Stimulated activated CD8-positive, alpha-beta memory T cell treated with anti-CD3 and anti-CD28 coated beads, Interleukin-12 subunit alpha, Interleukin-12 subunit beta, amount 100 ng/mL, for 1 hour (primary cell): ENCODE measurements at regions not wholly inside any gene's neighbourhood (a gene's known extent, or its start where the extent isn't known, plus 50 kb on each side); places are given as distances from the start of the nearest gene placed in this dataset.

ENCODE experiments used
- DNase-seq: peaks from one replicate; pipeline ENCODE4 v3.0.0-alpha.2; 2020; ENCODE audit warnings: low read depth

DNA sequence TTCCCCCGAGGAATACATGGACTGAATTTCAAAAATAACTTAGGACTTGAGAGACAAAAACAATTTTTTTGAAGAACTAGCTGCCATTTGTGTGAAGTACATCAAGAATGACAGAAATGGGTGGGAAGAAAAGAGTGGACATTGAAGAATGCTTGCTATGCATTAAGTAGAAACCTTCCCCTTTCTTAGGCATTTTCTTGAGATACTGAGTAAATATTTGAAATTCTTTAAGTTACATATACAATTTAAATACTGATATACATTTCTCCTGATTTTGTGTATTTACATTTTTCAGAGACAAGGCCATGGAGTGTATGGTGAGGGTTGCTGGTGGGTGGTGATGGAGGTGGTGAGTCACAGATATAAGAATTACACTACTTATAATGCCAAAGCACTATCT, 319.3 kb upstream of the ADAMTSL1 start:
- DNase-seq: no peak

DNA sequence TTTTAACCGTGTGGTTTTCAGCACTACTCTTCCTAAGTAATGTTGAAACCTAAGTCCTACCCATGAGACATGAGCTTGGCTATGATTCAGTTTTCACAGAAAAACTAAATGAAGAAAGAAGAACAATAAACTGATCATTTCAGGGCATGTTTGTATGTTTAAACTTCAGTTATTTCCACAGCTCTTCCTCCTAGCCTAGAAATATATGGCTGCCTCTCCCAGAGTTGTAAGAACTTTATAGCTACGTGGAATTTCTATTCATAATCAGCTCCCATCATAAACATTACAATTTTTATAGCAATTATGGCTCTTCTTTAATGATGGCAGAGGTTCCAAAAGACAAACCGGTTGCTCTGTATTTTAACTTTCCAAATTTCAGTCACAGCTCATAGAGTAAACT, 314.7 kb upstream of the ADAMTSL1 start:
- DNase-seq: no peak

DNA sequence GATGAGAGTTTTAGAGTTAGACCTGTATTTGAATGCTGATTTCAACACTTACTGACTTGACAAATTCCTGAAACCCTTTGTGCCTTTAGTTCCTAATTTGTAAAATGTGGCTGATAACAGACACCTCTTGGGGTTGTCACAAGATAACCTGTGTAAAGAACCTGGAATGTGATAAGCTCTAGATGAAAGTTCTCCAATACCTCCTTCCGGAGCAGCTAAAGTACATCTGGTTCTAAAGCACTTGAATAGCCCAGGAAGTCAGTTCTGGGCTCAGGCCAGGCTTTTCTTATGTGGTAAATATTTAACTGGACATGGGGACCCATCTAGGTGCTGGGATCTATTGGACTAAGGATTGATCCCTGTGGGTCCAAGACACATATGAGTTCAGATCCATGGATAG, 310.8 kb upstream of the ADAMTSL1 start:
- DNase-seq: no peak

DNA sequence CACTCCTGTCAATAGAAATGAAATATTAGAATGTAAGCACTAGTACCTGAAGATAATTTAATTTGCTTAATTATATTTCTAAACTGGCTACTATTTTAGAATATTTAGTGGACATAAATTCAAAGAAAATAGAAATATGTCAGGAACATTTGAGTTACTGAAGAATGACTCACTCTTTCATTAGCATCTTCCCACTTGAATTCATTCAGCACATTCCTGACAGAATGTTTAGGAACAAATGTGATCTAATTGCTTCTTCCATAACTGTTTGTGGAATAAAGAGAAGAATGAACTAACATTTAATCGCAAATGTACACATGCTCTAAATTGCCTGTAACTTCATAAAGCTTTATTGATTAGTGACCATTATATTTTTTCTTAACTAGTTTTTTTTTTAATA, 306.2 kb upstream of the ADAMTSL1 start:
- DNase-seq: no peak

DNA sequence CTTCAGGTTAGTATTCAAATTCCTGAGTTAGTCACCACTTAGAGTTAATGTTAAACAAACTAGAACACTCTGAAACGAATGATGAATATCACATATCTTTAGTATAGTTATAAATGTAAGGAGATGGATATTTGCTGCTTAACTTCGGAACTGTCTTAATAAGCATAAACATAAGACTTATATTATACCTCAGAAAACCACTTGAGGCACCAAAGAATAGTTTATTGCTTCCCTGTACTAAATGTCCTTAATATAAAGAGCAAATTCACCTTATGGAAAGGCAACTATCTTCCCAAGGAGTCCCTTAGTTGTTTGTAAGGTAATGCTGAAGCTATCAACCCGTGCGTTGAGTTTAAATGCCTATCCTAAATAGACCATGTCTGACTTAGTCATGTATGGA, 300.0 kb upstream of the ADAMTSL1 start:
- no peak for DNase-seq

DNA sequence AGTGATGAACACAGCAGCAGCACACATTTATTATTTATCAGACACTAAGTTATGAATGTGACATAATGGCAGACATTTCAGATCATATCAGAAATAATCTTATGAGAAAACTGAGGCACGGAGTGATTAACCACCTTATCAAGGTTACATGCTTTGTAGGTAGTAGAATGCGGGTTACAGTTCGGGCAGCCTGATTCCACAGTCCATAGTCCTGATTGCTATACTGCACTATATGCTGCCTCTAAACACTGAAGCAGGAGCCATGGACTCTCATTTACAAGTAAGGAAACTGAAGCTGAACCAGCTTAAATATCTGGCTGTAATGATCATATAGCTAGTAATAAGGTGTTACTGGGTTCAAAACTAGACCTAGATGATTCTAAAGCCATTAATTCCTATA, 291.3 kb upstream of the ADAMTSL1 start:
- no peak for DNase-seq

DNA sequence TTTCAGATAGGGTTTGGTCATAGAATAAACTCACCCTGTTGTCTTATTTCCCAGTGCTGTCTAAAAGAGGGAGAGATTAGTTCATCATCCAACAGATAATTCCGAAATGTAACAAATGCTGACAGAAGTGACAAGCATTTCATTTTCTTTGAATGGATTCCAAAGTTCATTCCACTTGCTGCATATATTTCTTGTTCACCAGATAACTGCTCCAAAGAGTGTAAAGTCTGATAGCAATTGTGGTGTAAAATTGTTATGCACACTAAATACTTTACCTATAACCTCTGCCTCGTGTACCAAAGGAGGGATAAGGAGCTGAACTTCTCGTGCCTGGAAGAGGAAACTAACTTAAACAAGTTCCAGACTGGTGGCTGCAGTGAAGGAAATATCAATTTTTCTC, 290.0 kb upstream of the ADAMTSL1 start:
- no peak for DNase-seq

DNA sequence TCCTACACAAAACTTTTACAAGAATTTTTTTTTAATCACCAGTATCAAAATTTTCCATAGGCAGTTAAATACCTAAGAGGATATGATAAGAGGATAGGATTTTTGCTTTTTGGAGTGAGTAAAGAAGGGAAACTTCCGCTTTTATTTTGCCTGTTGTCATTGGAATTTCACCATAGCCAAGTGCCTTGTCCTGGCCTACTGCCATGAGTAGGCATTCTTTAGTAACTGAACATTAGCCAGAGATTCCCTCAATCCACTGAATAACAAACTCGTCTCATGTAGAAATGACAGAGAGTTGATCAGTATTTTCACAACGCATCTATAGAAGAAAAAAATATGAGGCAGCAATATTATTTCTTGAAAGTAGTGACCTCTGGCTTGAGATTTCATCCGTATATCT, 289.6 kb upstream of the ADAMTSL1 start:
- no peak for DNase-seq

DNA sequence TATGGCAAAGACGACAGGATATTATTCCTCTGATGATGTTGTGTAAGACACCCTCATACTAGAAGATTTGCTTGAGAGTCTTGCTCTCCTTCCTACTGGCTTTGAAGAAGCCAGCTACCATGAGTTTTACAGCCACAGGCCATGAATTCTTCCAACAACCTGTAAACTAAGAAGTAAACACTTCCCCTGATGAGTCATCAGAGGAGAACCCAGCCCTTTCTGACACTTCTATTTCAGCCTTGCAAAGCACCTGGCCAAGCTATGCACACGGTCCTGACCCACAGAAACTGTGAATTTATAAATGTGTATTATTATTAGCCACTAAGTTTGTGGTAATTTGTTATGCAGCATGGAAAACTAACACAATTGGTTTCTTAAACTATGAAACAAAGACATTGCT, 288.8 kb upstream of the ADAMTSL1 start:
- no peak for DNase-seq

DNA sequence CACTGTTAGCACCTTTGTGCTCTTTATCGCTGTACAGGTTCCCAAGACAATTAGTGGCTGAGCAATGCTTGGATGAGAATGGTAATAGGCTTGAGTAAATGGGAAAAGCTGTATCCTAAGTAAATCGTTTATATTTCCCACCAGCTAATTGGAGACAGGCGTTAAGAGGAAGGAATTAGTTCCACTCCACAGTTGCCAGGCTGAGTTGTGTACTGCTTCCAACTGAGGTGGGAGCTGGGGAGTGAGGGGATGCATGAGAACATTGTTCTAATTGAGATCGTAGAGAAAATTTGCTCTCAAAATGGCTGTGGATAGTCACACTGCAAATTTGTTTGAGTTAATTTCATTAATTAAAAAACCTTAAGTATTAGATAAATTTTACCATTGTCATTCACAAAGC, 285.0 kb upstream of the ADAMTSL1 start:
- no peak for DNase-seq

DNA sequence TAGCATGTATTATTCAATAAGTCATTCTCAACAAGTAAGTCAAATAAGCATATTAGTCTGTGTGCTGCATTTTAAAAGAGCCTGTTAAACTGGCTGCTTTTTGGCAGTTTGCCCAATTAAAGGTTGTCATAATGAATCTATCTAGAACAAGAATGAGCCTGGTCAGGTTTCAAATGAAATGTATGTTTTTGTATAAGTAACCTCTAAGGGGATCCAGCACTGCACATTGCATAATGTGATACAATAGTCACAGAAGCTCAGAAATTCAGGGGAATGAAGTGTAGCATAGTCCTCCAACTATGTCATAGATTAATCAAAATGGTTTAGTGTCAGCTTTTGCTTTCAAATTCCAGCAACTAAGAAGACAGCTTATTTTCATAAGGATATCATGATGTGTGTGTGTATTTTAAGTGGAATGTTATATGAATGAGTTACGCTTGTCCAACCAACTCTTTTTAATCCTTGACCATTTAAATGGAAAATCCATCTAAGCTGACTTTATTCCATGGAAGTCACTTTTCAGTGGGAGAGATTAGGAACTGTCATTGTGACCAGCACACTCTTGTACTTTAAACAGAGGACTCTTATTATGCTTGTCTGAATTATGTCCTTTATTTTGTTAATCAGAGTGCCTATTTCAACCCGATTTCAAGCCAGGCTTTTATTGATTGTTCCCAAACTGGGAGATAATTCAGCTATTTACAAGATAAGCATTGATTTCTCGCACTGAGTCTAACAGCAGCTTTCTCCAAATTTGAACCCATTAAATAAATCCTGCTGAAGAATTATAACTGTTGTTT, 283.9 kb upstream of the ADAMTSL1 start:
- DNase-seq: no peak

DNA sequence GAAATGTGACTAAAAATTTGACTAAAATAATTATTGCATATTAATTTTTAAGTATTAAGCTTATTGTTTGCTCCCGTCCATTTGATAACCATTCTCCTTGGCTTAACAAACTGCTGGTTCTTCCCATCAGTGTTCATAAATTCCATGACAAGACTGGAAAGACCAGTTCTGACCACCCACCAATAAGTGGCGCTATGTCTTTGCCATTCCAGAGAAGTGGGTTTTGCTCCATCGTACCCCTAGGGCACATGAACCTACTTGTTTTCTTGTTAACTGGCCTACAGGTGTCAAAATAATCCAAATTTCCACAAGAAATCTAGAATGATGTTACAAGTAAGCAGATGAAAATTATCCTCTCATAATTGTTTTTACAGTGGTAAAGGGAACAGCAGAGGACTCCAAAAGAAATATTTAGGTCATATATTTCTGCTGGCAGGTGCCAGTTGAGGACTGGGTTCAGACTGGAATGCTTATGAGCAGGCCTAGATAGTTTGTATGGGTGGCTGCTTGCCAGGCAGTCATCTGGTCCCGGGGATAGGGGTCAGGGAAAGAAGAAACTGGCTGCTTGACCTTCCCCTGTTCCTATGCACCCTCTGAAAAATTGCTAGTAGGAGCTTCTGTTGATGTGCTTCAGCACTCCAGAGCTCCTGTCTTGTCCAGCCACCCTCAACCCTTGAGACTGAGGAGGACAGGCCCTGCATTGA, 283.1 kb upstream of the ADAMTSL1 start:
- DNase-seq: no peak

DNA sequence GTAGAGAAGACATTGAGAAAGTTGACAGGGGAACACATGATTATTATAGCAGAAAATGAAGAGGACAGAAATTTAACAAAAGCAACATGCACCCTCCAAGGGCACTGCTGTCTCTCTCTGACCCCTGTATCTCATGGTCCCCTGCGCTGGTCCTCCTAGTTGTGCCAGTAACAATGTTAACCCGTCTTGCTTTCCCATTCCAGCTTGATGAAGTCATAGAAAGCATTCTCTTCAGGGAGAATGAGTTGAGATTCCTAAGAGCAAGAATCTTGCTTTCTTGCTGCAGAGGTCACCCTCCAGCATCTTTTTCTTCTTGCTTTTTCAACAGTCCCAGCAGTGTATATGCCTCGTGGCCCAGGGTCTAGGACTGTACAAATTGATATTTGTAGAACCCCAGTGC, 279.6 kb upstream of the ADAMTSL1 start:
- no peak for DNase-seq

DNA sequence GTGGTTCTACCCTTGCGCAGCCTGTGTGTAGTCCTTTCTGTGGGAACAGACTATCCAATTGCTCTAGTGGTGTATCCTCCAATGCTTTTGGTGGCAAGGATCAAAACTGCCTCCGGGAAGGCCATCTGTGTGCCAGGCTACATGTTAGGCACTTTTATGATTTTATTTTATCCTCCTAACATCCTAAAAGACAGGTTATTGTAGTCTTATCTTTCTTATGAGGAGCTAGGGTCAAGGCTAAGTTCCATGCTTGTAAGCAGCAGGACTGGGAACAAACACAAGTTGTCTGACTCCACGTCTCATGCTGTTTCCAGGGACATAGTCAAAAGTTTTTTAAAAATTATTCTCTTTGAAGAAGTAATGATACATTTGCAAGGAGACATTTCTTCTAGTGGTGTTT, 278.7 kb upstream of the ADAMTSL1 start:
- DNase-seq: no peak

DNA sequence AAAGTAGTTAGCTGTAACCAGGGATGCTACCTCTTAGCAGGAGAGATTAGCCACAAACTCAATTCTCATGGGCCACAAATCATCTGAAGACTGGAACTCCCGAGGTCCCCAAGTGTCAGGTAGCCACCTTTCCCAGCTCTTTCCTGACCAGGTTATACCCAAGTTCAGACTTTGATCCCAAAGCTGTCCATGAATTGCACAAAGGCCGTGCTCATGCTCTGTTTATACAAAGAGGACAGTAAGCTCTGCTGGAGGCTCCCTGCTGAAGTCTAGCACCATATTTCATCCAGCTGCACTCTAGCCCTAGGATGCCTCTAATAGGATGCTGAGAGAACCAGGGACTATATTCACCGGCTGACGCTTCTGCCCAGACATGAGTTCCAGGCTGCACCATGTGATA, 271.0 kb upstream of the ADAMTSL1 start:
- no peak for DNase-seq

DNA sequence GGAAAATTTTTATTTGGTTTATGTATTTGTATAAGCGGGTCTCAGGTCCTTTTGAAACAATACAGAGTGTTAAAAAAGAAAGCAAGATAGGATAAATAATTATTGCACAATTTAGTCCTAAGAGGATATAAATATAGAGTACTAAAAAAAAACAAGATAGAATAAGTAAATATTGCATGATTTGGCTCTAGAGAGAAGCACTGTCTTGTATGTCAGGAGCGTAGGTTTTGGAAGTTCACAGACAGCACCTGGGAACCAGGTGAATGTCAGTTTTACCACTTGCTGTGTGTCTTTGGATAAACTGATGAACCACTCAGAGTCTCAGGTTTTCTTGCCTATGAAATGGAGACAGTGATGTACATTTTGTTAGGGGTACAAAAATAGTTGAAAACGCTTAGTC, 266.2 kb upstream of the ADAMTSL1 start:
- DNase-seq: no peak

DNA sequence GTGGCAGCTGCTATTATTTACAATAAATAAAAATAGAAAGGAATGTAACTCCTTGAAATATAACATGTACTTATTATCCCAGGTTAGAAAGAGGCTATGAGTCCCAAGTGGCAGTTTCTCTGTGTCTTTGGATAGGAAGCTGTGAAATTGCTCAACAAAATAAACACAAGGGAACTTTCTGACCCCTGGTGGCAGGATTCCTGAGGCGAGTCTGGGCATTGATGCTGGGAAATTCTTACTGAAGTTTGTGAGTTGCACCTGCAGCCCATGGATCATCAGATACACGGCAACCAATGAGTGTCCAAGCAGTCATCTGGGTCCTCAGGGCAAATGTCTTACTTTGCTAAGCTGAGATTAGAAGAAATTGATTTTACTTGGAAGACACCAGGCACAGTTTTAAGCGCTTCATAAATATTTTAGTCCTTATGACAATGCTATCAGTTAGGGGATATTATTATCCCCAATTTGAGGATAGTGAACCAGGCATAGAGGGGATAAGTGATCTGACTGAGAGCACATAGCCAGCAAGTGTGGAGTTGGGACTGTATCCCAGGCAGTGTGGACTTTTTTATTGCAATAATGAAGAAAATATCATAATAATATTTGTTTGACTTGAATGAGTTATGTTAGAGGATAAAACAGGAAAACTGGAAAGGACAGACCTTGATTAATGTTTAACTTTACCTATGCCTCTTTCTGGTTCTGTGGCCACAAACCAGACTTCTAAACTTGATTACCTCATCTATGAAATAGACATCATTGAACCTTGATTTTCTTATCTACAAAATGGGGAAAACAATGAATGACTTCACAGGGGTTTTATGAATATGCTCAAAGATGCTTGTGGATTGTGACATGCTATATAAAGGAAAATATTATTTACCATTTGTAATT, 265.5 kb upstream of the ADAMTSL1 start:
- DNase-seq: no peak

DNA sequence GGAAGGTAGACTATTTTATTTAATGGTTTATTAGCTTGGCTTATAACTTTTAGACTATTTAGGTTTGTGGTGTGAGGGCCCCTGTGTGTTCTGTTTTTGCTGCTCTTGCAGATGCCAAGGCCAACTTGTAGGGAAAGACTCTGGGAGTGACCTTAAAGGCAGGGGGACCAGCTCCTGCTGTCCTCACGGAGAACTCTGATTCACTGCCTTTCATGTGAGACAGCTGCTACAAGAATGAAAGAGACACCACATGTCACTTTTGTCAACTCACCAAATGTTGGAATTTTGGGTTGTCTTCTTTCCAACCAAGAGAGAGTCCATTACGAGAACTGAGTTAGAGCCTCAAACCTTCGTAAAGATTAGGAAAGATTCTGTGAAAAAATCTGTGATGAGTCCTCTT, 258.3 kb upstream of the ADAMTSL1 start:
- no peak for DNase-seq

DNA sequence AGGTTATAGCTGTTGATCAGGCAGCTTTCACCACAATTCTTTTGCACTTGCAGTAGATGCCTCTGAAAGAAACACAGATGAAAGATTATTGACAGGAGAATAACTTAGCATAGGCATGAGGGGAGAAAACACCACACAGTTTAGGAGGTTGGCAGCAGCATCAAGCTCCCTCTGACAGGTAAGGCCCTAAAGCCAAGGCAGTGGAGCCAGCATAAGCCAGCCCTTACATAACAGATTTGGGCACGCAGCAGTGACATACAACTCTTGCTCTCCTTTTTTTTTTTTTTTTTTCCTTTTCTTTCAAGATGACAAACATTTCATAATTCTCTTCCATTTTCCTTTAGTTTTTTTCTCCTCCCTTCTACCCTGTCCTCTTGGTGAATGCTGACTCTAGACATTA, 257.6 kb upstream of the ADAMTSL1 start:
- DNase-seq: no peak

DNA sequence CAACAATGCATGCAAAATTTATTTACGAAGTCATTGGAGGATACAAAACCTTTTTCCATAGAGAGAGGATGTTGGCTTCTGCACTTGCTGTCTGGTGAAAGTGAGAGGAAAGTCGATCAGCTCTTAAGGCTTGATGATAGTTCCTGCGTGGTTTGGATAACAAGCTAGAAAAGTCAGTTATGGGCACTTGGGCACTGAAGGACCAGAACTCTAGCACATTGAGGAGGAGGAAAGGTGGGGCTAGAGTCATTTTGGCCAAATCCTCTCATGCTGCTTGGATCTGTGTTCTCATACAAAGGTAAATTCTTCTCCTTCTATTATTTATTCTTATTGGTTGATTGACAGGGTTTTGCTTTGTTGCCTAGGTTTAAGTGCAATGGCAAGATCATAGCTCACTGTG, 245.9 kb upstream of the ADAMTSL1 start:
- no peak for DNase-seq

DNA sequence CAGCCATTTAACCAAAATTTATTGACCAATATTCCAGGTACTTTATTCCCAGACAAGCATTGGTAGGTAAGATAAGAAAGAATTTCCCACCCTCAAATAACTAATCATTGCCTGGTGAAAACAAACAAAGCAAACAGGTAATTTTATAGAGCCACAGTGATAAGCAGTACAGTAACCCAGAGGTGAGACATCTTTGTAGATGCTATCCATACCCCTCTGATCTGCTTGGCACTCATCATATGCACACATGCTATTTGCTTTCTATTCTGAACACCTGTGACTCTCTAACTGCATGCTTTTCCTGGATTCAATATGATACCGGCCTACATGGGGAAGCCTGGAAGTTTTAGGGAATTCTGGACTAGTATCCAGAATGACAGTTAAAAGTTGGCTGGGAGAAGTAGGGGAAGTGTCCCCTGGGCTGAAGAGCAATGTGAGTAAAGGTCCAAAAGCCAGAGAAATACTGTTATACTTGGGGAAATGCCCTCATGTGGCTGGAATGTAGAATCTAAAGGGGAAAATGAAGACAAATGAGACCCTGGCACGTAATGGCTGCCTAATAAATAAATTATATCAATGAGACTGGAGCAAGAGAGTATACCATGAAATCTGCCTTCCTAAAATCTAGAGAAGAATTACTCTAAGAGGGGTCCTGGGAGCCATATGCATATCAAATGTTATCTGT, 243.8 kb upstream of the ADAMTSL1 start:
- no peak for DNase-seq

DNA sequence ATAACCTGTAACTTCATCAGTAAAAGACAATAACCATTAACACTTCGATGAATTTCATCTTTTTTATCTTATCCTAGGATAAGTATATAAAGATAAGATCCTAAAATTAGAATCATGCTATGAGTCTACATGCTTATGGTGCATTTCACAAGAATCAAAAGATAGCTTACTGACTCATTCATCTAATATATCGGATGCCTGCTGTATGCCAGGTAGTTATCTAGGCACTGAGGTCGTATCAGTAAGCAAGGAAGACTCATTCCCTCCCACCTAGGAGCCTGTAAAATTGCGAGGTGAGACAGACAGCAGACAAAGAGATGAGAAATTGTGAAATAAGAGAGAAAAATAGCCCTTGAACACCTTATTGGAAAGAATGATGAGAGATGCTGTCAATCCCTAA, 240.6 kb upstream of the ADAMTSL1 start:
- no peak for DNase-seq
